ENCODE measurements at regions not wholly inside any gene's neighbourhood (a gene's known extent, or its start where the extent isn't known, plus 50 kb on each side); places are given as distances from the start of the nearest gene placed in this dataset.

GRCh38 chr3:27575499-27575898, 91.3 kb upstream of the SLC4A7 start:
- Histone ChIP-seq H3K27me3 (ENCODE audit: control insufficient read depth, insufficient read depth, low read length, poor library complexity, severe bottlenecking) (no peaks in the 10 kb centered on the region), H3K4me3 (ENCODE audit: insufficient read depth, low read depth, low read length) (no peak overlapping the region), H3K9me3 (ENCODE audit: control insufficient read depth, low read length) (no peaks in the 10 kb centered on the region), H3K36me3 (ENCODE audit: control insufficient read depth, insufficient read depth, low read length) (no peaks in the 10 kb centered on the region), H3K4me1 (ENCODE audit: control insufficient read depth, insufficient read depth, low read length) (no peaks in the 10 kb centered on the region), H3K27ac (ENCODE audit: insufficient read depth, low read depth, low read length, poor library complexity, severe bottlenecking) (no peak overlapping the region)
- WGBS, 2 experiments, result 80 to 90% methylated on average over 2 to 3 of the region's 3 CpGs

- Histone ChIP-seq H3K4me3 (ENCODE audit: insufficient read depth, low read depth, low read length) (no peak overlapping the region), H3K27me3 (ENCODE audit: control insufficient read depth, insufficient read depth, low read length, poor library complexity, severe bottlenecking) (no peaks in the 10 kb centered on the region), H3K36me3 (ENCODE audit: control insufficient read depth, insufficient read depth, low read length) (no peaks in the 10 kb centered on the region), H3K27ac (ENCODE audit: insufficient read depth, low read depth, low read length, poor library complexity, severe bottlenecking) (no peak overlapping the region), H3K9me3 (ENCODE audit: control insufficient read depth, low read length) (no peaks in the 10 kb centered on the region), H3K4me1 (ENCODE audit: control insufficient read depth, insufficient read depth, low read length) (no peaks in the 10 kb centered on the region)
- WGBS, 2 experiments, result 92 to 95% methylated on average over 6 of the region's 6 CpGs
Measured at GRCh38 chr3:27574438-27574795, 90.2 kb upstream of the SLC4A7 start.

- no peaks in the 10 kb centered on the region for H3K36me3 ChIP-seq (ENCODE audit: control insufficient read depth, insufficient read depth, low read length)
- no peak overlapping the region for H3K27ac ChIP-seq (ENCODE audit: insufficient read depth, low read depth, low read length, poor library complexity, severe bottlenecking)
- H3K4me1 ChIP-seq (ENCODE audit: control insufficient read depth, insufficient read depth, low read length), result no peaks in the 10 kb centered on the region
- 89% methylated on average over 5 of the region's 5 CpGs for WGBS, 2 experiments
- H3K9me3 ChIP-seq (ENCODE audit: control insufficient read depth, low read length), result no peaks in the 10 kb centered on the region
- H3K27me3 ChIP-seq (ENCODE audit: control insufficient read depth, insufficient read depth, low read length, poor library complexity, severe bottlenecking), result no peaks in the 10 kb centered on the region
- H3K4me3 ChIP-seq (ENCODE audit: insufficient read depth, low read depth, low read length), result no peak overlapping the region
Measured at GRCh38 chr3:27573780-27574437, 89.7 kb upstream of the SLC4A7 start.

GRCh38 chr3:27573138-27573537, 89.0 kb upstream of the SLC4A7 start:
- 89 to 94% methylated on average over 2 to 3 of the region's 3 CpGs for WGBS, 2 experiments
- H3K4me3 ChIP-seq (ENCODE audit: insufficient read depth, low read depth, low read length), result no peak overlapping the region
- H3K27me3 ChIP-seq (ENCODE audit: control insufficient read depth, insufficient read depth, low read length, poor library complexity, severe bottlenecking), result no peaks in the 10 kb centered on the region
- no peak overlapping the region for H3K27ac ChIP-seq (ENCODE audit: insufficient read depth, low read depth, low read length, poor library complexity, severe bottlenecking)
- H3K4me1 ChIP-seq (ENCODE audit: control insufficient read depth, insufficient read depth, low read length), result no peaks in the 10 kb centered on the region
- H3K36me3 ChIP-seq (ENCODE audit: control insufficient read depth, insufficient read depth, low read length), result no peaks in the 10 kb centered on the region
- H3K9me3 ChIP-seq (ENCODE audit: control insufficient read depth, low read length), result no peaks in the 10 kb centered on the region

GRCh38 chr3:27571345-27571744, 87.2 kb upstream of the SLC4A7 start:
- 40% methylated on average over 1 of the region's 2 CpGs; no CpG with 5 or more reads in 1 of the 2 experiments for WGBS, 2 experiments
- Histone ChIP-seq H3K9me3 (ENCODE audit: control insufficient read depth, low read length) (no peaks in the 10 kb centered on the region), H3K4me3 (ENCODE audit: insufficient read depth, low read depth, low read length) (no peak overlapping the region), H3K27ac (ENCODE audit: insufficient read depth, low read depth, low read length, poor library complexity, severe bottlenecking) (no peak overlapping the region), H3K27me3 (ENCODE audit: control insufficient read depth, insufficient read depth, low read length, poor library complexity, severe bottlenecking) (no peaks in the 10 kb centered on the region), H3K36me3 (ENCODE audit: control insufficient read depth, insufficient read depth, low read length) (no peaks in the 10 kb centered on the region), H3K4me1 (ENCODE audit: control insufficient read depth, insufficient read depth, low read length) (no peaks in the 10 kb centered on the region)

GRCh38 chr3:27570421-27571106, 86.4 kb upstream of the SLC4A7 start:
- H3K9me3 ChIP-seq (ENCODE audit: control insufficient read depth, low read length), result no peaks in the 10 kb centered on the region
- H3K36me3 ChIP-seq (ENCODE audit: control insufficient read depth, insufficient read depth, low read length), result no peaks in the 10 kb centered on the region
- no peak overlapping the region for H3K4me3 ChIP-seq (ENCODE audit: insufficient read depth, low read depth, low read length)
- no peak overlapping the region for H3K27ac ChIP-seq (ENCODE audit: insufficient read depth, low read depth, low read length, poor library complexity, severe bottlenecking)
- H3K4me1 ChIP-seq (ENCODE audit: control insufficient read depth, insufficient read depth, low read length), result no peaks in the 10 kb centered on the region
- no peaks in the 10 kb centered on the region for H3K27me3 ChIP-seq (ENCODE audit: control insufficient read depth, insufficient read depth, low read length, poor library complexity, severe bottlenecking)
- WGBS, 2 experiments, result 92 to 96% methylated on average over 4 of the region's 4 CpGs

- no peak overlapping the region for H3K27ac ChIP-seq (ENCODE audit: insufficient read depth, low read depth, low read length, poor library complexity, severe bottlenecking)
- 85 to 87% methylated on average over 5 of the region's 5 CpGs for WGBS, 2 experiments
- no peaks in the 10 kb centered on the region for H3K27me3 ChIP-seq (ENCODE audit: control insufficient read depth, insufficient read depth, low read length, poor library complexity, severe bottlenecking)
- H3K4me1 ChIP-seq (ENCODE audit: control insufficient read depth, insufficient read depth, low read length), result no peaks in the 10 kb centered on the region
- H3K36me3 ChIP-seq (ENCODE audit: control insufficient read depth, insufficient read depth, low read length), result no peaks in the 10 kb centered on the region
- H3K9me3 ChIP-seq (ENCODE audit: control insufficient read depth, low read length), result no peaks in the 10 kb centered on the region
- no peak overlapping the region for H3K4me3 ChIP-seq (ENCODE audit: insufficient read depth, low read depth, low read length)
Measured at GRCh38 chr3:27568393-27568792, 84.2 kb upstream of the SLC4A7 start.

- Histone ChIP-seq H3K27me3 (ENCODE audit: control insufficient read depth, insufficient read depth, low read length, poor library complexity, severe bottlenecking) (no peaks in the 10 kb centered on the region), H3K4me1 (ENCODE audit: control insufficient read depth, insufficient read depth, low read length) (no peaks in the 10 kb centered on the region), H3K4me3 (ENCODE audit: insufficient read depth, low read depth, low read length) (no peak overlapping the region), H3K36me3 (ENCODE audit: control insufficient read depth, insufficient read depth, low read length) (no peaks in the 10 kb centered on the region), H3K9me3 (ENCODE audit: control insufficient read depth, low read length) (no peaks in the 10 kb centered on the region), H3K27ac (ENCODE audit: insufficient read depth, low read depth, low read length, poor library complexity, severe bottlenecking) (no peak overlapping the region)
- 100% methylated on average over 1 of the region's 1 CpG; no CpG with 5 or more reads in 1 of the 2 experiments for WGBS, 2 experiments
Measured at GRCh38 chr3:27567251-27567650, 83.1 kb upstream of the SLC4A7 start.

- 89 to 91% methylated on average over 3 to 5 of the region's 5 CpGs for WGBS, 2 experiments
- Histone ChIP-seq H3K9me3 (ENCODE audit: control insufficient read depth, low read length) (no peaks in the 10 kb centered on the region), H3K4me1 (ENCODE audit: control insufficient read depth, insufficient read depth, low read length) (no peaks in the 10 kb centered on the region), H3K27ac (ENCODE audit: insufficient read depth, low read depth, low read length, poor library complexity, severe bottlenecking) (no peak overlapping the region), H3K27me3 (ENCODE audit: control insufficient read depth, insufficient read depth, low read length, poor library complexity, severe bottlenecking) (no peaks in the 10 kb centered on the region), H3K36me3 (ENCODE audit: control insufficient read depth, insufficient read depth, low read length) (no peaks in the 10 kb centered on the region), H3K4me3 (ENCODE audit: insufficient read depth, low read depth, low read length) (no peak overlapping the region)
Measured at GRCh38 chr3:27565201-27565852, 81.1 kb upstream of the SLC4A7 start.

GRCh38 chr3:27561576-27561975, 77.4 kb upstream of the SLC4A7 start:
- Histone ChIP-seq H3K9me3 (ENCODE audit: control insufficient read depth, low read length) (no peaks in the 10 kb centered on the region), H3K4me1 (ENCODE audit: control insufficient read depth, insufficient read depth, low read length) (no peaks in the 10 kb centered on the region), H3K4me3 (ENCODE audit: insufficient read depth, low read depth, low read length) (no peak overlapping the region), H3K36me3 (ENCODE audit: control insufficient read depth, insufficient read depth, low read length) (no peaks in the 10 kb centered on the region), H3K27ac (ENCODE audit: insufficient read depth, low read depth, low read length, poor library complexity, severe bottlenecking) (no peak overlapping the region), H3K27me3 (ENCODE audit: control insufficient read depth, insufficient read depth, low read length, poor library complexity, severe bottlenecking) (no peaks in the 10 kb centered on the region)
- 92 to 98% methylated on average over 3 of the region's 3 CpGs for WGBS, 2 experiments
